Activated CD8-positive, alpha-beta memory T cell treated with anti-CD3 and anti-CD28 coated beads, Interleukin-2, amount 50 U/mL, for 48 hours (primary cell): ENCODE measurements at regions not wholly inside any gene's neighbourhood (a gene's known extent, or its start where the extent isn't known, plus 50 kb on each side); places are given as distances from the start of the nearest gene placed in this dataset.

Experiments
- DNase-seq: peaks from one replicate; pipeline ENCODE4 v3.0.0-alpha.2; 2020

DNA sequence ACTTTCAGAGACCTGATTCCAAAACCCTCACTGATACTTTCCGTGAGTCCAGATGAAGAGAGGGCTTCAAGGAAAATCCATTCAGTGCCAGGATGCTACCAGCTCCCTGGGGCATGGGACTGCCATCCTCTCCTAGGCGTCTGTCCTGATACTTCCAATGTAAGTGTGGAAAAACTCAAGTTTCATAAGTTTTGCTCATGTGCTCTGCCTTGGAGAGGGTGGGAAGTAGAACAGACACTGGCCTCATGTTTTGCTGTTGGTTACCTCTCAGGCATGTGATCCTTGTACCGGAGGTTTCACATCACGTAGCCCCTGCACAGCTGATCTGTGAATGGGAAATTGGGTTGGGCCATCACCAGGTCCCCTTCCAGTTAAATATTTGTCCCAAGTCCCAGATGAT is 517.1 kb downstream of the RPS24 start:
- DNase-seq: no peak

DNA sequence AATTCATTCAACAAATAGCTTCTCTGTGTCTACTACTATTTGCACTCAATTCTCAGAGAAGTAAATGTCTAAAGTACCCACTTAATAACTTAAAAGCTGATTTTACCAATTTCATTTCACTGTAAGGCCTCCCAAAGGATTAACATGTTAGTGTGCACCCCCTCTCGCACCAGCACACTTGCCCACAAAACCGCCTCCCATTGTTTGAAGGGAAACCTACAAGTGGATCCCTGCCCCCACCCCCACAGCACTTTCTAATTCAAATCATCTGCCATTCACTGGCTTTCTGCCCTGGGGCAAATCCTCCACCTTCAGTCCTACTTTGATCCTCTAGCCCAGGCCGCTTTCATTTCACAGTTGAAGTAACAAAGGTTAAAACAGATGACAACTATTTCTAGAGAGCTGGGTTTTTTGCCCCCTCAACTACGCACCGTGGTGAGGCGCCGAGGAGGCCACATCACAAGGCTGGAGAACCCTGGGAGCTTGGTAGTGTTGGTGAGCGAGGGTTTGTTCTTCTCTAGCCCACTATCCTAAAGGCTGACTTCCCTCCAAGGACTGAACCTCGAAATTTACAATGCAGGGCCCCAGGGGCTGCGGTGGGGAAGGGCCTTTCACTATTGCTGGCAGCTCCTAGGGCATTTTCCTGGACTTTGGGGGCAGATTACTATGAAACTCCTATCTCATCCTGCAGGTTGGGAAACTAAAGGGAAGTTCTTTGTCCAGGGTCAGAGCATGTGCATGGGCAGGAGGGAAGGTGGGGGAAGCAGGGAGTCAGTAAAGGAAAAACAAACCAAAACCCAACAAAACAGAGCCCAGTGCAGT is 517.4 kb upstream of the ZMIZ1 start:
- no peak for DNase-seq

DNA sequence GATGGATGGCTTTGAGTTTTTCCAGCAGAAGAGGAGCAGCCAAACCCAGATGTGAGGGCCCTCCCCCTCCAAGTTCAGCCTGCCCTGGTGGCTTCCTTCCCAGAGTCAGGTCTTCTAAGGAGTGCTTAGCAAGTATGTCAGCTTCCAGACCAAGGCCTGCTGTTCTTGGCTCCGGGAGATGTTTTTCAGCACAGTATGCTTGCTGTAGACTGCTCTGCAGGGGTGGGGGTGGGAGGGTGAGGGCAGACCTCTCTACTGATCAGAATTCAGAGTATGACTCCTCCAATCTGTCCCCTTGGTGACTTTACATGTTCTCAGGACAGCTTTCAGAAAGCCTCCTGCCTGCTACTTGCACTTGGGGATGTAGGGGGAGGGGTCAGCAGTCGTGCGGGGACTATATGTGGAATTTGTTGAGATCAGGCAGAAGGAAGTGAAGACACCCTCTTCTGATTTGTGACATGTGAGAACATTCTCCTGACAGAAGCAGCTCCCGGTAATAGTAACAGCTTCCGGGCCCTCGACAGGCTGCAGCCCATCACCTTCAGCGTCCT is 516.4 kb upstream of the ZMIZ1 start:
- no peak for DNase-seq

DNA sequence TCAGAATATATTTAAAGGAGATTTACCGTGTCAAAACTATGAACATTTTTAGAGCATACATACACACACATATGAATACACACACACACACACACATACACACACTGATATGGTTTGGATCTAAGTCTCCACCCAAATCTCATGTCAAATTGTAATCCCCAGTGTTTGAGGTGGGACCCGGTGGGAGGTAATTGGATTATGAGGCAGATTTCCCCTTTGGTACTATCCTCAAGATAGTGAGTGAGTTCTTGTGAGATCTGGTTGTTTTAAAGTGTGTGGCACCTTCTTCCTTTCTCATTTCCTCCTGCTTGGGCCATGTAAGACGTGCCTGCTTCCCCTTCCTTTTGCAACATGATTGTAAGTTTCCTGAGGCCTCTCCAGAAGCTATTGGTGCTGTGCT is 515.0 kb upstream of the ZMIZ1 start:
- no peak for DNase-seq

DNA sequence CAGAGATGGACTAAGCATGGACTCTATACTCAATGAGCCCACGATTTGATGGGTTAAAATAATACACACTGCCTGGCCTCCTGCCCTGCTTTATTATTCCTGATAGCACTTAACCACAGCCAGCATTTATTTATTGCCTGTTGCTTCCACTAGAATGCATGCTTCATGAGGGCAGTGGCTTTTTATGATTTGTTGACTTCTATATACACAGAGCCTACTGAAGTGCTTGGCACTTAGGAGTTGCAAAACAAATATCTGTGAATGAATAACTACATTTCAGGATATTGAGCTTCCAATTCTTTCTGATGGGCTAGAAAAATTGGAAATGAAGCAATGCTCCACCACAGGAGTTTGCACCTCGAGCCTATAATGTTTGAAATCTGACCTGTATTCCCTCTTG is 513.6 kb upstream of the ZMIZ1 start:
- no peak for DNase-seq

DNA sequence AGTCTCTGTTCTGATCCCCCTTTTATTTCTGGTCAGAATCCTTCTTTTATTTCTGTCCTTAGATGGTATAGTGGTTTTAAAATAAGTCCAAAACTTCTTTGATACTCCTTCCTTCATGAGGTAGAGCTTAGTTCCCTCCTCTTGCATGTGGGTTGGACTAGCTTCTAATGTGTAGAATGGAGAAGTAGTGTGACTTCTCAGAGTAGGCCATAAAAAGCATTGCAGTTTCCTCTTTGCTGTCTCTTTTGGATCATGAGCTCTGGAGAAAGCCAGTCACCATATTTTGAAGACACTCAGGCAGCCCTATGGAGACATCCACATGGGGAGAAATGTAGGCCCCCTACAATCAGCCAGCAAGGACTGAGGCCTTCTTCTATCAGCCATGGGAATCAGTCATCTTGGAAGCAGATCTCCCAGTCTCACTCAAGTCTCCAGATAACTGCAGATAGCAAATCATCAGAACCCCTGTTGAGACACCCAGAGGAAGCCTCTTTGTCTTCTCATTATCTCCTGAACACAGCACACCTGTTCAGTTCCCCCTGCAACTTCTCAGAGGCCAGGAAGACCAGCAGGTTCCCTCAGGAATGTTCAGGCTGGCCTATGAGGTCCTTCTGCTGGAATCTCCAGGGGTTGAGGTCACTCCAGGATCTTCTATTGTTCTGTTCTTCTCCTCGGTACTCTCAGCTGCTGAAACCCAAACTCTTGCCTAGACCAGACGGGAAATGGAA is 511.9 kb upstream of the ZMIZ1 start:
- DNase-seq: no peak

DNA sequence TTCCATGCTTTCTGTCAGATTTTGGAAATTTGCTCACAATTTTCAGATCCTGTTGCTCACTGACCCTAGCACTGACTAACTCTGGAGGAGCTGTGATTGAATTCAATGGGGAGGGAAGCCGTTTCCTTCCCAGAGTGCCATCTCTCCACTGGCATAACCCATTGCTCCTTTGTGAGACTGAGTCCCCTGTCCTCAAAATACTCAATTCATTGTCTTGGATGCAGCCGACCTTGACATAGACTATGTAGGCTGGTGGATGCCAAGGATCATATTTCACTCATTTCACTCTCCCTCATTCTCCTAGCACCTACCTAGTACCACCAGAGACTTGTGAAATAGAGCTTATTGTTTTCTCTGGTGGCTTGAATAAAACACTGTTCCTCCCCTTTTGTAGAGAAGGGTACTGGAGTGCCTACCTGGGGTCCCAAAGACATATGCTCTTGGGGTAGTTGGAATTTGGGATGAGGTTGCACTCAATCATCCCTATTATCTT is 511.3 kb upstream of the ZMIZ1 start:
- no peak for DNase-seq

DNA sequence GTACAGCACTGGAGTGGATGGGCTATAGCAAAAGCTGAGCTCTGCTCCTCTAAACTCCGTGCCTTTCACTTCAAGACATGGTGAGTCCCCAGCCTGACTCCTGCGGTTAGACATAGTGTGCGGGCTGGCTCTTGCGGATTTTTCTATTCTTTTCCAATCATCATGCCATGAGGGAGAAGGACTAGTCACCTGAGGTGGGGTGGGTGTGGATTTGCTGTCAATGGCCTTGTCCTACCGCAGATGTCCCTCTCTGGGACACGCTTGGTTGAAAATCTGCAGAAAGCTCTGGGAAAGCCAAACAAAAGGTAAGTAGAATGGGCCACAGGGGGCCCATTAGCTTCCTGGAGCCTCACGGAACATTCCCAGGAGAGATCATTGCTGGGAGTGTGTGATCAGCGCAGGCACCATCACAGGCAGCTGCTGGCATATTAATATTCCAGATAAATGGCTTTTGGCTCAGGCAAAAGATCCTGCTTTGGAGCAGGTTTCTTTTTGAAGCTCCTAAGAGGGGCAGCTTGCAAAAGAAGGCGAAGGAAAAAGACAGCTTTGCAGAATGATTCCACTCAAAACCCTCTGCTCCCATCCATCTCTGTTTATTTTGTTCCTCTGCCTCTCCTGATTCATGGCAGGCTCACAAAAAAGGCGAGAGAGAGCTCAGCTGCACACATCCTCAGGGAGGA is 509.0 kb upstream of the ZMIZ1 start:
- no peak for DNase-seq

DNA sequence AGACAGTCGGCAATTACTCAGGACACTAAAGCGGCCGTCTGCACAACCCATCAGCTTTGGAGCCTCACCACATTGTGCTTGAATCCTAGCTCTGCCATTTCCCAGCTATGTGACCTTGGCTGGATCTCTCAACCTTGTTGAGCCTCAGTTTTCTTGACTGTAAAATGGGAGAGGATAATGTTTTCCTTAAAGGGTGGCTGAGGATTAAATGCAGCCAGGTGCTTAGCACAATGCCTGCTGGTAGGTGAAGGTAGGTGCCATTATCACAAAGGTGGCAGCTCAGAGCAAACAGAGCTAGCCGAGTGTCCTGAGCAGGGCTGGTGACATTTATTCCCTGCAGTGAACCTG is 508.5 kb upstream of the ZMIZ1 start:
- DNase-seq: no peak

DNA sequence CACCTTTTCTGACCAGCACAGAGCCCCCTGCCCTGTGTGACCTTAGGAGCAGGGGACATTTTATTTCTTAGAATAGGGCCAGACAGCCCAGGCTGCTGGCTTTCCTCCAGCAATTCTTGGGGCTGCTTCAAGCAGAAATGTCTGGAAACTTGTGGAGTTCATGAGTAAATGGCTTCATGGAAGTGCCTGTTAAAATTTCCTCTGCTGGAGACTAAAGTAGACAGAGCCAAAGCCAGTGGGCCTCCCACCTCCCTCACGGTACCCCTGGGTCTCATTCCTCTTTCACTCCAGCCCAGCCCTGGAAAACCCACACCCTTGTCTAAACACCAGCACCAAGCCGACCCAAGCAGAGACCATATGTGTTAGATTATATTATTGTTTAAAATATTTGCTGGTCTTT is 505.5 kb upstream of the ZMIZ1 start:
- DNase-seq: no peak

DNA sequence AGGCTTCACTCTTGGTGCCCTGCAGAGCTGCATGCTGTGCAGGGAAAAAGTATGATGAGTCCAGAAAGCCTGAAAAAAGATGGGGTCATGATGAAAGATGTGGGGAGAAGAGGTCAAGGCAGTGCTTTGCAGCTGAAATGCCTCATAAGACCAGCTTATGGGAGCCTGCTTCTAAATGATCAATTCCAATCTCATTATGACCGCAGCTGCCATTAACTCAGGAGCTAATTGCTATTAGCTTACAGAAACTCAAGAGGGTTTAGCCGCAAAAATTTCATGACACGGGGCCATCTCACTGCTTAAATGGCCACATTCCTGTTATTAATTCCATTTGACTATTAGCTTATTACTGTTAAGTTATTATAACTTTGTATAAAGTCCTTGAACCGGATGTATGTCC is 502.9 kb upstream of the ZMIZ1 start:
- DNase-seq: no peak

DNA sequence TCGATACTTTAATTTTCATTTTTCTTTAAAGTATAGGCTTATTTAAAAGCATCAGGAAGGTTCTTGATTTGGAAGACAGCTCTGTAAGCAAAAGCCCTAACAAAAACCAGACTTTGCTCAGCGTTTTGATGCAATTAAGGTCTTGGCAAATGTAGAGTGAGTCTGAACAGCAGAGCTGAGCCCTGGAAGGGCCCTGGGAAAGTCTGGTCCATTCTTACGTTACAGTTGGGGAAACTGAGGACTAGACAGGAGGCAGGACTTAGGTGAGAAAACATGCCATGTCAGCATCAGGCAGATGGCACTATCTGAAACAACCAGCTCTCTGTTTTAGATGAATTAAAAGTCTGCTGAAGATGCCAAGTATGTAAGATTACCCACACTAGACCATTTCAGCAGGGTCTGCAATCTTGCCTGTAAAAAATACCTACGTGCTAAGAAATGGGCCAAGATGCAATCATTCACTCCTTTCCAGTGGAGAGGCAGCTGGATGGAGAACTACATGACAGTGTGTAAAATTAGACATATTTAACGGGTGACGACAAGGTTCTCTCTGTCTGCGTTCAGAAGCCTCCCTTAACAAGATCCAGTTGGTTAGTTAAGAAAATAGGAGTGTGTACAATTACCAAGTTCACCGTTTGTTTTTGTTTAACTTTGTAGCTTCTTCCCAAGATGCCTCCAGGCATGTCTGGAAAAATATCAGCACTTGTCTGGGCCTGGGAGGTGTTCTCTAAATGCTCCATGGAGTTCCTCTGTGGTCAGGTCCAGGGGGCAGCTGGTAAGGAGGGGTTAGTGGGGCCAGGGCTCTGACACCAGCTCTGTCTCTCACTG is 502.3 kb upstream of the ZMIZ1 start:
- no peak for DNase-seq

DNA sequence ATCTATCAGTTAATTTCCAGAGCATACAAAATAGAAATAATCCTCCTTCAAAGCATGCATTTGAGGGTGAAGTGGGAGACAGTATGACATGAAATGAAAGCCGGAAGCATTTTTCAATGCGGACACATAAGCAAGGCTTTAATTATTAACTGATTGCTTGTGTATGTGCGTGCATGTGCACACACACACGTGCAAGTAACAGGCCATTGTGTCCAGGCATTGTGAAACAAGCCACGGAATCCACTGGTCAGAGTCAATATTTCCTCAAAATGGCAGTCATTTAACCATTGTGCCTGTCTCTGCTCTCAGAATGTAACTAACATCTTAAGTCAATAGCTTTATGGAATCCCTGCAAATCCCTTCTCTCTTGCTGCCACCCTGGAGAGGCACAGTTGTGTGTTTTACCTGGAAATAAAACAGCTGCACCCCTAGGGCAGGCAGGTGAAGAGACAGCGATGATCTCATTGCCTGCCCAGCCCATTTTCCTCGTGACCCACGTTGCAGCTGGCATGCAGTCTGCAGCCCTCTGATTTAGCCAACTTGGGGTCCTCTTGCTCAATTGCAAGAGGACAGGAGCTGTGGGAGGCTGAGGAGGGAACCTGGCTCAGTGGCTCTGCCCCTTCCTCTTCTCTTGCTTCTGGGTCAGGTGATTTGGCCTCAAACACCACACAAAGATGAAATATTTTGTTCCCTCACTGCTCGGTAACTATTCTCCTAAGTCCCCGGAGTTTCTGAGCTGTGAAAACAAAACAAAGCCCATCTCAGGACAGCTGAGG is 500.9 kb upstream of the ZMIZ1 start:
- DNase-seq: no peak

DNA sequence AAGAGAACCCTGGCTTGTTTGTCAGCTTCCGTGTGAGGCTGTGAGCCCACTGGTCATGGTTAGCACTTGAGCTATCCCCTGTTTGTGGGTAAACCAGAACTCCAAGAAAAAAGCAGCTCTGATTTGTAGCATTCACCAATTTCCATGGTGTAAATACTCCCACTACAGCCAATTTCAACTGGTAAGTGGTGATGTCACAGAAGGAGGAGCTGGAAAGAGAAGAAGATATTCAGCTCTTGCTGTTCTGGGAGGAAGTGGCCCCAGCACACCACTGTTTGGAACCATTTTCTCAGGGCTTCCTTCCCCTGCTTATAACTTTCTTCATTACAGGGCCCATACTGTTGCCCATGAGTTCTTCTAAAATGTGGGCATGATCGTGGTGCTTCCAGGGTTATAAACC is 500.1 kb upstream of the ZMIZ1 start:
- DNase-seq: no peak

DNA sequence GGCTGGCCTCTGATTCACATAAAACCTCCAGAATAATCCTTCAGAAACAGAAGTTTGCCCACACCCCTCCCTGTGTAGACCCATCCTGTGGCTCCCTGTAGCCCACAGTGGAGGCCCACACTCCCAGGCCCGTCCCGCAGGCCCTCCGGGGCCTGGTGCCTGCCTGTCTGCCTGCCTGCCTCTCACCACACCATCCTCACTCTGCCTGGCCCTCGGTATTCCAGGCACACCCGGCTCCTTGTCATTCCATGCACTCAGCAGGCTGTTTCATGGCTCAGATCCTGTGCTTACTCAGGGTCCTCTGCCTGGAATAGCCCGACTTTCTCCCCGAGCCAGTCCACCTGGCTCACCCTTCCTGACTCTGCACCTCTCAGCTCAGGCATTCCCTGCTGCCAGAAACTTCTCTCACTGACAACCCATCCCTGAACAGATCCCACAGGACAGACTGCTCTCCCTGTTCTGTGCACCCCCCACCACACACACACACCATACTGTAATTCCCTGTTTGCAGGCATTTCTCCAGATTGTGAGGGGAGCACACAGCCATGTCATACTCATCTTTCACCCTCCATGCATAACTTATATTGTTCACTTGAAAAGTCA is 498.0 kb upstream of the ZMIZ1 start:
- DNase-seq: no peak

DNA sequence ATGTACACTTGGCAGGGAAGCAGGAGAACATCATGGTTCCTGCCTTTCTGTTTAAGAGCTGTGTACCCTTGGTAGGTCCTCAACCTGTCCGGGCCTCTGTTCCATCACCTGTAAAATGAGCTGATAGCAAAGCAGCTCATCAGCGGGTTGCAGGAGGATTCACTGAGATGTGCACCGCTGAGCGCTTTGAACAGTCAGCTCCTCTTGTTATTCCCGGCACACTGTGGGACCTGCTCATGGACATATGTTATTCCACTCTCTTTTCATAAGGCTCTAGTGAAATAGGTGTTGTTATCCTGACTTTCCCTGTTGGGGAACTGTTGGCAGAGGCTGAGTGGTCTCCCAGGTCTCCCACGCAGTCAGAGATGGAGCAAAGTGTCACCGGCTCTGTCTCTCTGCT is 497.5 kb upstream of the ZMIZ1 start:
- DNase-seq: no peak

DNA sequence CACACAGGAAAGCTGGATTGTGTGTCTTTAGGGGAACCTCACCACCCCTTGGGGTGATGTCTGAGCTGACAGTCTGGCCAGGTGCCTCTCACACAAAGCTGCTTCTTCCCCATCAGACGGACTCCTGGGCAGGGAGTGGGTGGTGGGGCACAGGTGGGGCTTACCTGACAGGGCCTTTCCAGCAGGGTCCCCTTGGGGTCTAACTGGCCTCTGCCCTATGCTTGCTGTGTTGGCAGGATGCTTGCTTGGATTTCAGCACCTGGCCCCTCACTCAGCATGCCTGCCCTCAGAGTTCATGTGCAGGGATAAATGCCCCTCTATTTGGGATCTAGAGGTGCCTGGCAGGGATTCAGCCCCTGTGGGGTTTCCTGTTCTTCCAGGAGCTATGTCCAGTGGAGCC is 496.9 kb upstream of the ZMIZ1 start:
- DNase-seq: peak; percentile 35

DNA sequence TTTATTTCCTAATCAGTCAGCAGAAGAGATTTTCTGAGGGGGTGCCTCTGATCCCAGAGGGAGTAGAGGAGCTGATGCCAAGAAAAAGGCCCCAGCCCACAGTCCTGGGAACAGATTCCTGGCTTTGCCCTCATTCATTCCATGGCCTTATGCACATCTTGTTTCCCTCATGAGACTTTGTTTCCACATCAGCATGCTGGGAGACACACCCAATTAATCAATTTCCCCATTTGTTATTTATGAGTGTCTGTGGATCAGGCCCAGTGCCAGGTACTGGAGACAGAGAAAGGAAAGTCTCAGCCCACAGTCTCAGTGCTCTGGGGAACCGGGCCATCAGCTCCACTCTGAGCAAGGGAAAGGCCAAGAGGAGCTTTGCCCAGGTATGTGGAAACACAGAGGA is 496.2 kb upstream of the ZMIZ1 start:
- DNase-seq: no peak

DNA sequence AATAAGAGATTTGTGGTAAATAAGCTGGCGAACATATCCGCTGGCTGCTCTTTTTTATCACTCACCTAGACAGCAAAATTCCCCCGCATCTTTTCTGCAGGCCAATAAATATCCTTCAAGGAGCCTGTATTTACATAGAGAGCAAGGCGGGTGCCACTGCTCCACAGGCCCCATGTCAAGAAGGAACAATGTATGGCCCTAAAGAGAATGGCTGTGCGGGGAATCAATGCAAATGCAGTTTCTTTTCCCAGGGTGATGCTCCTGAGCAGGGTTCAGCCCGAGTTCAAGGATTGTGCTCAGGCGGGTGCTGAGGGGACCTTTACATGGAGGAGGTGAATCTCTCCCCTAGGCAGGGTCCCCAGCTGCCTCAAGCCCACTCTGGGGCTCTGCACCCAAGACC is 494.2 kb upstream of the ZMIZ1 start:
- no peak for DNase-seq

DNA sequence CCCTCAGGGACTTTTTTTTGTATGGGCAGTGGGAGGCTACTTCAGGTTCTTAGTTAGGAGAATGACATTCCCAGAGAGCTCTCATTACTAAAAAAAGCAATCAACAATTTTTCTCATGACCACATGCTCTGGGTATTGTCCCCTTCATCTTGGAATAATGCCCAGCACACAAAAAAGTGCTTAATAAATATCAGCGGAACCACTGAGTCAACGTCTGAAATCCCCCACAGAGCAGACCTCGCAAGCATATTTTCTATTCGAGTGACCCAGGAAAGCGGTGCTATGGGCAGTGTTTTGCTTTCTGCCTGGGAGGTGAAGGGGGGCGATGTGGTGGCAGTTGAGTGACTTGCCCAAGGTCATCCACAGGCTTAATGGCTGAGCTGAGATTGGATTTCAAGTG is 493.4 kb upstream of the ZMIZ1 start:
- DNase-seq: no peak

DNA sequence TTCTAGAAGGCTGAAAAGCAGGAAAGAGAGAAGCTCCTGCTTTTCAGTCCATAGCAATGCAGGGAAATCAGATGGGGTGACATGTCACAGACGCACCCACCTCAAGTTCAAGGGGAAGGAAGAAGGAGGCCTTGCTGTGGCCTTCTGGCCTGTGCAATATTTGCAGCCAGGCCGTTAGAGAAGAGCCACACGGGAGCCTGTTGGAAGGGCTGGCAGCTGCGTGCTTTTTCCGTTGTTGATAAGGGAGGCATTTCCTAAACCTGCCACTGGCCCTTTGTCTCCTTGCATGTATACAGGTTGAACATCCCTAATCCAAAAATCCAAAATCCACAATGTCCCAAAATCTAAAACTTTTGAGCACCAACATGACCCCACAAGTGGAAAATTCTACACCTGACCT is 492.5 kb upstream of the ZMIZ1 start:
- DNase-seq: no peak

DNA sequence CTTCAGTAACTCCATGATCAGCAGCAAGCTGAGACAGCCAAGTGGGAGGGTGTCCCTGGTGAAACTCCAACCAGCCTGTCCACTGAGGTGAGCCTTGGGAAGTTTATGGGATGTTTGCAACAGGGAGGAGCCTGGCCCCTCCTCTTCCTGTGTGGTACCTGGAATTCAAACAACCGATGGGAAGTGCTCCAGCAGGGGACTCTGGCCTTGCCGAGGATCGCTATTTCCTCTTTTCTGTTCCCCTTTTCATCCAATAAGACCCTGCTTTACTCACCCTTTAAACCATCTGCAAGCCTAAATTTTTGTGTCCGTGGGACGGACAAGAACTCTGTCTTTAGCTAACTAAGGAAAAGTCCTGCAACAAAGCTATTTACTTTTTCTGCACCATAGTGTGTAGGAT is 491.1 kb upstream of the ZMIZ1 start:
- DNase-seq: no peak
